Left lung (tissue), 4 donors: ENCODE measurements at regions not wholly inside any gene's neighbourhood (a gene's known extent, or its start where the extent isn't known, plus 50 kb on each side); places are given as distances from the start of the nearest gene placed in this dataset.

Experiments
- ATAC-seq: fragments of 200-7000 bp; cut with Tn5 transposase; one replicate; pipeline ENCODE4 v1.9.1; 2020; ENCODE audit warnings: moderate library complexity
- DNase-seq, 4 donors: peaks; one replicate each; pipeline ENCODE4 v3.0.0-alpha.2; 2013 to 2020
- H3K27ac ChIP-seq, 2 donors: fragments of 200-600 bp; sonication (generic) in 1 of 2; one replicate each; pipeline versions ENCODE4 v1.5.0 to v1.8.0; 2020 to 2021
- H3K27me3 ChIP-seq, 2 donors: fragments of 200-600 bp; sonication (generic) in 1 of 2; one replicate each; pipeline versions ENCODE4 v1.5.0 to v1.8.0; 2020 to 2021
- H3K36me3 ChIP-seq, 2 donors: fragments of 200-600 bp; sonication (generic) in 1 of 2; one replicate each; pipeline versions ENCODE4 v1.5.0 to v1.8.0; 2020 to 2021
- H3K4me1 ChIP-seq, 2 donors: fragments of 200-600 bp; one replicate each; pipeline ENCODE4 v1.8.0; 2021
- H3K4me3 ChIP-seq, 2 donors: fragments of 200-600 bp; sonication (generic) in 1 of 2; one replicate each; pipeline versions ENCODE4 v1.5.0 to v1.8.0; 2020 to 2021; ENCODE audit warnings: mild to moderate bottlenecking in 1 of 2
- H3K9me3 ChIP-seq, 2 donors: fragments of 200-600 bp; sonication (generic) in 1 of 2; one replicate each; pipeline versions ENCODE4 v1.5.0 to v1.8.0; 2020 to 2021
- CTCF ChIP-seq, 2 donors: fragments of 200-600 bp; sonication (generic) in 1 of 2; IDR thresholded peaks; one replicate each; pipeline versions ENCODE4 v1.5.0 to v1.8.0; 2021; ENCODE audit warnings: antibody characterized with exemption in 2 of 2
- intact Hi-C, 2 donors: fragments of 100-400 bp; cut with DNase I; formaldehyde crosslinking; loops; one replicate each; pipeline versions ENCODE4 v1.11.2 to v1.14.2; 2022
- donor health status: DM: no; HTN: yes; CAD: no.
- donor health status: DM: no; HTN: no; CAD: no.

- intact Hi-C loops: no loop called here
- DNase-seq: no peak
- no peak overlapping the region for H3K4me3 ChIP-seq
- H3K36me3 ChIP-seq: no peaks in the 10 kb centered on the region
- no peaks in the 10 kb centered on the region for H3K4me1 ChIP-seq
- TF ChIP-seq CTCF (IDR thresholded peaks at IDR 0.05): no peak
- H3K9me3 ChIP-seq: peaks cover 0 to 20% of the 10 kb centered on the region in 2 donors
- no peak for ATAC-seq
- H3K27me3 ChIP-seq: no peaks in the 10 kb centered on the region
- no peak overlapping the region for H3K27ac ChIP-seq
These were observed 1923.1 kb downstream of the PCDH9 start for GRCh38 chr13:65307056-65307455.

GRCh38 chr13:65302691-65303090 is 1927.4 kb downstream of the PCDH9 start:
- Histone ChIP-seq H3K27ac (no peak overlapping the region), H3K27me3 (no peaks in the 10 kb centered on the region), H3K9me3 (no peaks in the 10 kb centered on the region), H3K4me1 (no peaks in the 10 kb centered on the region), H3K36me3 (no peaks in the 10 kb centered on the region), H3K4me3 (no peak overlapping the region)
- no peak for ATAC-seq
- DNase-seq: no peak
- no peak for TF ChIP-seq CTCF (IDR thresholded peaks at IDR 0.05)
- intact Hi-C loops: no loop called here

- ATAC-seq (no peak), DNase-seq (peak in 2 of 4 donors; percentile 37 to 52)
- TF ChIP-seq CTCF (IDR thresholded peaks at IDR 0.05): no peak
- no peaks in the 10 kb centered on the region for H3K9me3 ChIP-seq
- no peak overlapping the region for H3K27ac ChIP-seq
- no peak overlapping the region for H3K4me3 ChIP-seq
- no peaks in the 10 kb centered on the region for H3K4me1 ChIP-seq
- no peaks in the 10 kb centered on the region for H3K27me3 ChIP-seq
- H3K36me3 ChIP-seq: no peaks in the 10 kb centered on the region
- intact Hi-C loops: no loop called here
These were observed 1928.6 kb downstream of the PCDH9 start for GRCh38 chr13:65301506-65301905.

GRCh38 chr13:65300220-65300619 is 1929.9 kb downstream of the PCDH9 start:
- intact Hi-C loops: no loop called here
- Histone ChIP-seq H3K27ac (no peak overlapping the region), H3K9me3 (no peaks in the 10 kb centered on the region), H3K27me3 (no peaks in the 10 kb centered on the region), H3K36me3 (no peaks in the 10 kb centered on the region), H3K4me1 (no peaks in the 10 kb centered on the region), H3K4me3 (no peak overlapping the region)
- no peak for DNase-seq
- ATAC-seq: no peak
- no peak for TF ChIP-seq CTCF (IDR thresholded peaks at IDR 0.05)

- no peaks in the 10 kb centered on the region for H3K36me3 ChIP-seq
- H3K4me1 ChIP-seq: no peaks in the 10 kb centered on the region
- DNase-seq: no peak
These were observed 1936.5 kb downstream of the PCDH9 start for GRCh38 chr13:65293530-65294198.

More at GRCh38 chr13:65293530-65294198, 1936.5 kb downstream of the PCDH9 start:
- no peak overlapping the region for H3K27ac ChIP-seq
- H3K9me3 ChIP-seq: no peaks in the 10 kb centered on the region
- TF ChIP-seq CTCF (IDR thresholded peaks at IDR 0.05): no peak
- H3K27me3 ChIP-seq: no peaks in the 10 kb centered on the region
- no peak for ATAC-seq
- H3K4me3 ChIP-seq: no peak overlapping the region
- intact Hi-C loops: no loop called here
